A549 (cell line): ENCODE measurements at regions not wholly inside any gene's neighbourhood (a gene's known extent, or its start where the extent isn't known, plus 50 kb on each side); places are given as distances from the start of the nearest gene placed in this dataset.
A peak's percentile ranks its signal among the peaks of the same experiment; 100 is the strongest.

ENCODE experiments used
- ATAC-seq, 2 experiments: fragments of 200-7000 bp in 1 of 2; fragments of >200 bp in 1 of 2; cut with Nextera tagmentation in 1 of 2; cut with Tn5 transposase in 1 of 2; 3 replicates each; pipeline versions ENCODE4 v1.8.0 to v1.9.1; 2018 to 2020; ENCODE audit warnings: mild to moderate bottlenecking in 1 of 2, moderate library complexity in 1 of 2
- CTCF ChIA-PET: fragments of 300-600 bp; sonication (Branson Sonifier 250); formaldehyde crosslinking; extraction: SDS; loops from one replicate; lab custom pipeline; 2021; ENCODE audit warnings: antibody characterized with exemption, inconsistent platforms; lab: Yijun Ruan, JAX
- POLR2A ChIA-PET: fragments of 350-600 bp; formaldehyde crosslinking; extraction: SDS; loops from one replicate; lab custom pipeline; 2021; ENCODE audit warnings: antibody characterized with exemption, inconsistent platforms; lab: Yijun Ruan, JAX
- DNase-seq, 2 experiments: peaks; one replicate each; pipeline versions ENCODE4 v3.0.0 to v3.0.0-alpha.2; 2011 to 2016; ENCODE audit warnings: low read depth in 1 of 2, low spot score in 1 of 2
- FAIRE-seq: peaks from 2 replicates; lab custom pipeline; 2011; peaks lifted over from hg19 to GRCh38; lab: Jason Lieb, UNC
- H3K27ac ChIP-seq, 2 experiments: fragments of >200 bp; sonication (Bioruptor Twin); formaldehyde crosslinking; 3 replicates each; pipeline ENCODE4 v1.5.1; 2016 to 2017
- H3K4me1 ChIP-seq: fragments of >200 bp; sonication (Bioruptor Twin); formaldehyde crosslinking; 3 replicates; pipeline ENCODE4 v1.6.1; 2016
- H3K4me2 ChIP-seq: fragments of >200 bp; sonication (Bioruptor Twin); formaldehyde crosslinking; 3 replicates; pipeline ENCODE4 v1.6.1; 2016
- H3K4me3 ChIP-seq: fragments of >200 bp; sonication (Bioruptor Twin); formaldehyde crosslinking; 3 replicates; pipeline ENCODE4 v1.5.1; 2016
- H3K9me3 ChIP-seq: fragments of >200 bp; sonication (Bioruptor Twin); formaldehyde crosslinking; 3 replicates; pipeline ENCODE4 v1.6.1; 2016
- BHLHE40 ChIP-seq: IDR thresholded peaks from 2 replicates; pipeline ENCODE4 v1.6.1; 2012; ENCODE audit warnings: low read depth, low read length, inconsistent platforms
- CBX2 ChIP-seq: fragments of 200-600 bp; sonication (generic); IDR thresholded peaks from 2 replicates; pipeline ENCODE4 v1.6.1; 2016; ENCODE audit warnings: low read depth, mild to moderate bottlenecking, borderline replicate concordance
- CEBPB ChIP-seq, 2 experiments: fragments of >200 bp in 1 of 2; sonication (Bioruptor Twin) in 1 of 2; formaldehyde crosslinking in 1 of 2; IDR thresholded peaks; 2 replicates each; pipeline ENCODE4 v1.6.1; 2012 to 2016
- CHD2 ChIP-seq: fragments of 150-350 bp; IDR thresholded peaks from 2 replicates; pipeline ENCODE4 v1.6.1; 2014; ENCODE audit warnings: low read length; ENCODE audit not compliant: partially characterized antibody
- CHD4 ChIP-seq: fragments of 200-600 bp; sonication (generic); IDR thresholded peaks from 2 replicates; pipeline ENCODE4 v1.6.1; 2016; ENCODE audit warnings: antibody characterized with exemption, mild to moderate bottlenecking, borderline replicate concordance
- E2F6 ChIP-seq: IDR thresholded peaks from 2 replicates; pipeline ENCODE4 v1.6.1; 2012; ENCODE audit warnings: low read depth, borderline replicate concordance
- EHF ChIP-seq: fragments of 250-450 bp; sonication (Bioruptor Pico); IDR thresholded peaks from 2 replicates; pipeline ENCODE4 v1.5.0; 2020; ENCODE audit warnings: mild to moderate bottlenecking
- EHMT2 ChIP-seq: fragments of 200-600 bp; sonication (generic); IDR thresholded peaks from 2 replicates; pipeline ENCODE4 v1.6.1; 2016; ENCODE audit warnings: antibody characterized with exemption, low read depth, mild to moderate bottlenecking, moderate library complexity
- ESRRA ChIP-seq: fragments of 150-350 bp; IDR thresholded peaks from 2 replicates; pipeline ENCODE4 v1.6.1; 2014; ENCODE audit warnings: mild to moderate bottlenecking, low read length, borderline replicate concordance
- FOXS1 ChIP-seq: fragments of 250-450 bp; sonication (Bioruptor Pico); IDR thresholded peaks from 2 replicates; pipeline ENCODE4 v1.5.0; 2020; ENCODE audit warnings: mild to moderate bottlenecking, moderate library complexity
- GATA3 ChIP-seq: IDR thresholded peaks from 2 replicates; pipeline ENCODE4 v1.6.1; 2012; ENCODE audit warnings: borderline replicate concordance
- HES2 ChIP-seq: fragments of >200 bp; sonication (Bioruptor Twin); formaldehyde crosslinking; IDR thresholded peaks from 2 replicates; pipeline ENCODE4 v1.6.1; 2016
- HMGXB4 ChIP-seq: fragments of 250-450 bp; sonication (Bioruptor Pico); IDR thresholded peaks from 2 replicates; pipeline ENCODE4 v1.5.0; 2021; ENCODE audit warnings: mild to moderate bottlenecking, moderate library complexity, borderline replicate concordance
- JUN ChIP-seq, 2 experiments: fragments of >200 bp; sonication (Bioruptor Twin); formaldehyde crosslinking; IDR thresholded peaks; 2 replicates in 1 of 2; 3 replicates in 1 of 2; pipeline ENCODE4 v1.6.1; 2016 to 2017
- KDM1A ChIP-seq: fragments of 200-600 bp; sonication (generic); IDR thresholded peaks from 2 replicates; pipeline ENCODE4 v1.6.1; 2016; ENCODE audit warnings: low read depth, mild to moderate bottlenecking
- KDM5A ChIP-seq: fragments of 200-600 bp; sonication (generic); IDR thresholded peaks from 2 replicates; pipeline ENCODE4 v1.6.1; 2016; ENCODE audit warnings: antibody characterized with exemption, mild to moderate bottlenecking
- MAFK ChIP-seq: fragments of 450-650 bp; IDR thresholded peaks from 2 replicates; pipeline ENCODE4 v1.6.1; 2014; ENCODE audit not compliant: partially characterized antibody
- MAX ChIP-seq: IDR thresholded peaks from 2 replicates; pipeline ENCODE4 v1.6.1; 2012
- PHF8 ChIP-seq: fragments of 200-600 bp; sonication (generic); IDR thresholded peaks from 2 replicates; pipeline ENCODE4 v1.6.1; 2016; ENCODE audit warnings: low read depth, mild to moderate bottlenecking, antibody characterized with exemption, moderate library complexity, borderline replicate concordance
- POLR2A ChIP-seq: IDR thresholded peaks from 2 replicates; pipeline ENCODE4 v1.6.1; 2012; ENCODE audit warnings: mild to moderate bottlenecking, low read length
- POLR2AphosphoS2 ChIP-seq: conservative IDR thresholded peaks from 2 replicates; pipeline ENCODE4 v1.6.1; 2012; ENCODE audit warnings: low read length, improper control_type of control experiment, inconsistent platforms
- RAD21 ChIP-seq, 2 experiments: fragments of >200 bp in 1 of 2; sonication (Bioruptor Twin) in 1 of 2; formaldehyde crosslinking in 1 of 2; IDR thresholded peaks in 1 of 2; conservative IDR thresholded peaks in 1 of 2; 2 replicates in 1 of 2; 3 replicates in 1 of 2; pipeline ENCODE4 v1.6.1; 2012 to 2018; ENCODE audit warnings: inconsistent platforms in 1 of 2
- RARB ChIP-seq: fragments of 250-450 bp; sonication (Bioruptor Pico); IDR thresholded peaks from 2 replicates; pipeline ENCODE4 v1.8.0; 2021; ENCODE audit warnings: mild to moderate bottlenecking, moderate library complexity
- RCOR1 ChIP-seq: fragments of 150-350 bp; IDR thresholded peaks from 2 replicates; pipeline ENCODE4 v1.6.1; 2014; ENCODE audit warnings: antibody characterized with exemption, low read length, low read depth
- SMC3 ChIP-seq: fragments of >200 bp; sonication (Bioruptor Twin); formaldehyde crosslinking; IDR thresholded peaks from 3 replicates; pipeline ENCODE4 v1.6.1; 2018; ENCODE audit warnings: inconsistent platforms
- SREBF2 ChIP-seq: fragments of 450-650 bp; IDR thresholded peaks from 2 replicates; pipeline ENCODE4 v1.6.1; 2014; ENCODE audit warnings: mild to moderate bottlenecking, moderate library complexity
- USF2 ChIP-seq: fragments of 450-650 bp; IDR thresholded peaks from 2 replicates; pipeline ENCODE4 v1.6.1; 2014; ENCODE audit warnings: antibody characterized with exemption
- WGBS: methylation state at CpG from one replicate; pipeline ENCODE4 v1.1.6; 2017; ENCODE audit errors: missing lambda C conversion rate; 5-methylcytosine and 5-hydroxymethylcytosine counted together
- TF ChIP-seq, protein P1 (sequence below): fragments of >200 bp; sonication (Bioruptor Twin); formaldehyde crosslinking; IDR thresholded peaks from 3 replicates; pipeline ENCODE4 v1.5.1; 2016

GRCh38 chr2:144331674-144332355, 188.1 kb downstream of the ZEB2 start:
- H3K4me1 ChIP-seq: peaks cover 9% of the 10 kb centered on the region; the same call in 2 of the 3 replicates
- ChIA-PET POLR2A (interaction anchor here (1.0 to 1.5 kb wide), 4 partner anchors 15 to 293 kb away, joined by 3 to 5 read pairs (median 4); no protein-coding TSS in a partner anchor), CTCF (interaction anchor here (1.1 to 1.9 kb wide), 2 partner anchors 10 to 17 kb away, joined by 3 to 6 read pairs; no protein-coding TSS in a partner anchor)
- peak overlapping the region; percentile 91 to 95 for H3K27ac ChIP-seq
- H3K4me2 ChIP-seq: peak overlapping the region; percentile 74
- H3K4me3 ChIP-seq: peak overlapping the region; percentile 61
- TF ChIP-seq CHD2 (no peak), POLR2AphosphoS2 (no peak), FOXS1 (CRISPR knock-in tag) (no peak), SREBF2 (no peak), E2F6 (peak; percentile 78), CHD4 (no peak), MAX (peak; percentile 77), KDM1A (no peak), RARB (no peak), KDM5A (no peak), HES2 (no peak), EHMT2 (no peak), MAFK (no peak), EHF (CRISPR knock-in tag) (no peak), SMC3 (peak; percentile 37; the same call in 1 of the 3 replicates), BHLHE40 (no peak), CEBPB (IDR thresholded peaks at IDR 0.05) (no peak), GATA3 (no peak), JUN (IDR thresholded peaks at IDR 0.05) (peak in 1 of 2 experiments; percentile 57; a peak in 2 of 5 replicates), HMGXB4 (CRISPR knock-in tag) (no peak), RCOR1 (no peak), RAD21 (conservative IDR thresholded peaks at IDR 0.05 in 1 of 2, IDR thresholded peaks at IDR 0.05 in 1 of 2) (peak in 1 of 2 experiments; percentile 66; a peak in 4 of 5 replicates), USF2 (no peak), PHF8 (peak; percentile 69; the same call in 1 of the 2 replicates), ESRRA (no peak), POLR2A (peak; percentile 82), CBX2 (no peak)
- TF ChIP-seq, protein P1, sequence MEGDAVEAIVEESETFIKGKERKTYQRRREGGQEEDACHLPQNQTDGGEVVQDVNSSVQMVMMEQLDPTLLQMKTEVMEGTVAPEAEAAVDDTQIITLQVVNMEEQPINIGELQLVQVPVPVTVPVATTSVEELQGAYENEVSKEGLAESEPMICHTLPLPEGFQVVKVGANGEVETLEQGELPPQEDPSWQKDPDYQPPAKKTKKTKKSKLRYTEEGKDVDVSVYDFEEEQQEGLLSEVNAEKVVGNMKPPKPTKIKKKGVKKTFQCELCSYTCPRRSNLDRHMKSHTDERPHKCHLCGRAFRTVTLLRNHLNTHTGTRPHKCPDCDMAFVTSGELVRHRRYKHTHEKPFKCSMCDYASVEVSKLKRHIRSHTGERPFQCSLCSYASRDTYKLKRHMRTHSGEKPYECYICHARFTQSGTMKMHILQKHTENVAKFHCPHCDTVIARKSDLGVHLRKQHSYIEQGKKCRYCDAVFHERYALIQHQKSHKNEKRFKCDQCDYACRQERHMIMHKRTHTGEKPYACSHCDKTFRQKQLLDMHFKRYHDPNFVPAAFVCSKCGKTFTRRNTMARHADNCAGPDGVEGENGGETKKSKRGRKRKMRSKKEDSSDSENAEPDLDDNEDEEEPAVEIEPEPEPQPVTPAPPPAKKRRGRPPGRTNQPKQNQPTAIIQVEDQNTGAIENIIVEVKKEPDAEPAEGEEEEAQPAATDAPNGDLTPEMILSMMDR: 0 out of 3 replicates have a peak, but pooled peaks have one; percentile 20
- H3K9me3 ChIP-seq: no peaks in the 10 kb centered on the region
- FAIRE-seq (no peak), ATAC-seq (peak; percentile 90 to 91), DNase-seq (peak in 1 of 2 experiments; percentile 23)
- under 1% methylated on average over 18 of the region's 66 CpGs for WGBS
